Heart left ventricle (tissue), 13 donors: ENCODE measurements at regions not wholly inside any gene's neighbourhood (a gene's known extent, or its start where the extent isn't known, plus 50 kb on each side); places are given as distances from the start of the nearest gene placed in this dataset.
"Not testable (repeated sequence)": the region's sequence is repeated elsewhere in the genome, so short reads cannot be mapped to it uniquely, and the experiment has no call there.

Source experiments
- CTCF ChIP-seq, 12 donors: fragments of 200-600 bp; sonication (generic) in 4 of 12; IDR thresholded peaks; one replicate each; pipeline versions ENCODE4 v1.5.0 to v1.8.0; 2018 to 2022; ENCODE audit warnings: antibody characterized with exemption in 12 of 12, mild to moderate bottlenecking in 5 of 12
- POLR2A ChIP-seq, 2 donors: fragments of 450-650 bp; IDR thresholded peaks; one replicate each; pipeline ENCODE4 v1.6.1; 2017; ENCODE audit warnings: antibody characterized with exemption in 2 of 2, mild to moderate bottlenecking in 2 of 2, moderate library complexity in 2 of 2
- donor health status: ischemic (EF 13 %, LVEDD 7.1; RV severe dilation, severe dysfunction).
- donor health status: DM: no; HTN: yes; CAD: no.
- donor health status: DM: no; HTN: no; CAD: no.
- donor health status: ischemic (EF 25% LVEDD 6.9; RV normal size, moderate dysfunction).
- donor health status: ischemic (EF 25% LVEDD 5.7; RV mildly dilated, moderate dysfunction).
- donor health status: ischemic (EF 35%, LVEDD 5.7; RV mildly dilated, moderate dysfunction).
- donor health status: nonischemic (EF 11% LVEDD 7.7; RV severe dilation, severe dysfunction).
- donor health status: DM: yes; HTN: yes; CAD: no.
- donor health status: PGD.
- donor health status: ischemic (EF 29% LVEDD 5.4; RV normal size, mild dysfunction).
- donor health status: nonischemic (EF 23%, LVEDD 6.1; RV moderate dilation, normal function).

GRCh38 chr12:116377194-116377571, 99.7 kb upstream of the MED13L start:
- not testable (repeated sequence) for TF ChIP-seq CTCF, POLR2A (IDR thresholded peaks at IDR 0.05)
